NCI-H1417 treated with DMSO at 0.1 percent for 48 hours (cell line): ENCODE measurements at regions not wholly inside any gene's neighbourhood (a gene's known extent, or its start where the extent isn't known, plus 50 kb on each side); places are given as distances from the start of the nearest gene placed in this dataset.
"Not testable (repeated sequence)": the region's sequence is repeated elsewhere in the genome, so short reads cannot be mapped to it uniquely, and the experiment has no call there.

ENCODE experiments used
- DNase-seq: peaks from one replicate; lab custom pipeline; 2025; lab: John Stamatoyannopoulos, UW

GRCh38 chr1:95297906-95298305, 63.9 kb downstream of the RWDD3 start:
- not testable (repeated sequence) for DNase-seq

GRCh38 chr1:95301091-95301490, 67.1 kb downstream of the RWDD3 start:
- no peak for DNase-seq

- no peak for DNase-seq
Measured at GRCh38 chr1:95301614-95302013, 67.6 kb downstream of the RWDD3 start.

GRCh38 chr1:95304803-95305202, 70.8 kb downstream of the RWDD3 start:
- no peak for DNase-seq

GRCh38 chr1:95308276-95309030, 74.4 kb downstream of the RWDD3 start:
- no peak for DNase-seq

- peak; percentile 39 for DNase-seq
Measured at GRCh38 chr1:95309031-95309471, 75.0 kb downstream of the RWDD3 start.

- DNase-seq, result peak; percentile 32
Measured at GRCh38 chr1:95311014-95311413, 77.0 kb downstream of the RWDD3 start.

- DNase-seq, result no peak
Measured at GRCh38 chr1:95311762-95312161, 77.8 kb downstream of the RWDD3 start.

- DNase-seq, result no peak
Measured at GRCh38 chr1:95312181-95312580, 78.2 kb downstream of the RWDD3 start.

GRCh38 chr1:95313527-95313926, 79.5 kb downstream of the RWDD3 start:
- DNase-seq, result no peak

GRCh38 chr1:95321531-95321930, 87.5 kb downstream of the RWDD3 start:
- DNase-seq, result no peak

- no peak for DNase-seq
Measured at GRCh38 chr1:95323123-95323522, 89.1 kb downstream of the RWDD3 start.

- DNase-seq, result no peak
Measured at GRCh38 chr1:95325349-95325748, 91.3 kb downstream of the RWDD3 start.

- no peak for DNase-seq
Measured at GRCh38 chr1:95326023-95326422, 92.0 kb downstream of the RWDD3 start.

- no peak for DNase-seq
Measured at GRCh38 chr1:95332754-95333153, 98.7 kb downstream of the RWDD3 start.

- DNase-seq, result no peak
Measured at GRCh38 chr1:95339377-95339776, 105.4 kb downstream of the RWDD3 start.

- DNase-seq, result no peak
Measured at GRCh38 chr1:95340061-95340460, 106.1 kb downstream of the RWDD3 start.

- DNase-seq, result peak; percentile 42
Measured at GRCh38 chr1:95352767-95353166, 118.8 kb downstream of the RWDD3 start.

- DNase-seq, result peak; percentile 39
Measured at GRCh38 chr1:95353194-95353593, 119.2 kb downstream of the RWDD3 start.

- no peak for DNase-seq
Measured at GRCh38 chr1:95364546-95364945, 130.5 kb downstream of the RWDD3 start.

- DNase-seq, result no peak
Measured at GRCh38 chr1:95366498-95366897, 132.5 kb downstream of the RWDD3 start.

- no peak for DNase-seq
Measured at GRCh38 chr1:95368178-95368577, 134.2 kb downstream of the RWDD3 start.

- no peak for DNase-seq
Measured at GRCh38 chr1:95369985-95370690, 136.1 kb downstream of the RWDD3 start.
